HepG2 (cell line): ENCODE measurements at regions not wholly inside any gene's neighbourhood (a gene's known extent, or its start where the extent isn't known, plus 50 kb on each side); places are given as distances from the start of the nearest gene placed in this dataset.

ENCODE experiments used
- ATAC-seq: fragments of 200-7000 bp; cut with Tn5 transposase; 3 replicates; pipeline ENCODE4 v1.9.1; 2020; ENCODE audit warnings: mild to moderate bottlenecking, moderate library complexity
- BruUV-seq: library from RNA; stranded (reverse); fragments of 400-500 nt; replicated peaks from 2 replicates; lab custom pipeline; 2021; lab: Mats Ljungman, UMichigan
- CTCF ChIA-PET: fragments of 300-600 bp; formaldehyde crosslinking; extraction: SDS; loops from one replicate; lab custom pipeline; 2021; ENCODE audit warnings: low total read pairs, inconsistent platforms, low intra/inter-chr PET ratio; lab: Yijun Ruan, JAX
- POLR2A ChIA-PET: fragments of 350-600 bp; sonication (Branson Sonifier 250); formaldehyde crosslinking; loops from one replicate; lab custom pipeline; 2020; ENCODE audit warnings: antibody characterized with exemption, inconsistent platforms; lab: Yijun Ruan, JAX
- DNase-seq: peaks from one replicate; pipeline ENCODE4 v3.0.0-alpha.2; 2015; ENCODE audit warnings: low spot score
- FAIRE-seq: peaks from 3 replicates; lab custom pipeline; 2011; peaks lifted over from hg19 to GRCh38; lab: Jason Lieb, UNC
- H2AFZ ChIP-seq: one replicate; pipeline ENCODE4 v1.6.1; 2011; ENCODE audit warnings: low read length, inconsistent platforms
- H3K27ac ChIP-seq: fragments of 300-600 bp; 3 replicates; pipeline ENCODE4 v1.8.0; 2011; ENCODE audit warnings: mixed run types, mild to moderate bottlenecking, mixed read lengths, low read length, inconsistent platforms; ENCODE audit not compliant: insufficient read depth; ENCODE audit errors: extremely low read length
- H3K27me3 ChIP-seq, 2 experiments: fragments of 200-600 bp in 1 of 2; 2 replicates in 1 of 2; 3 replicates in 1 of 2; pipeline versions ENCODE4 v1.6.0 to v1.8.0; 2011; ENCODE audit warnings: low read length in 2 of 2, mild to moderate bottlenecking in 2 of 2, moderate library complexity in 2 of 2, inconsistent platforms in 1 of 2; ENCODE audit not compliant: insufficient read depth in 2 of 2, control insufficient read depth in 1 of 2
- H3K36me3 ChIP-seq, 2 experiments: fragments of 200-600 bp in 1 of 2; replicated peaks in 1 of 2; 2 replicates in 1 of 2; 3 replicates in 1 of 2; pipeline versions ENCODE4 v1.5.1 to v1.8.0; 2011; ENCODE audit warnings: low read length in 2 of 2, inconsistent platforms in 1 of 2; ENCODE audit not compliant: insufficient read depth in 2 of 2, control insufficient read depth in 1 of 2
- H3K4me1 ChIP-seq: 2 replicates; pipeline ENCODE4 v1.5.1; 2012; ENCODE audit warnings: low read length, inconsistent platforms; ENCODE audit not compliant: insufficient read depth
- H3K4me2 ChIP-seq: 2 replicates; pipeline ENCODE4 v1.6.0; 2011; ENCODE audit warnings: low read depth, low read length, inconsistent platforms
- H3K4me3 ChIP-seq, 3 experiments: fragments of 200-600 bp in 1 of 3; sonication (generic), shearing (Covaris generic) in 1 of 3; replicated peaks in 1 of 3; 2 replicates each; pipeline ENCODE4 v1.5.1; 2011 to 2016; ENCODE audit warnings: low read length in 3 of 3, inconsistent platforms in 2 of 3, low read depth in 2 of 3, mild to moderate bottlenecking in 2 of 3, control low read depth in 1 of 3, mixed read lengths in 1 of 3; ENCODE audit not compliant: insufficient read depth in 1 of 3
- H3K79me2 ChIP-seq: one replicate; pipeline ENCODE4 v1.6.1; 2011; ENCODE audit warnings: low read length, inconsistent platforms; ENCODE audit not compliant: insufficient read depth
- H3K9ac ChIP-seq: 2 replicates; pipeline ENCODE4 v1.6.0; 2011; ENCODE audit warnings: mild to moderate bottlenecking, low read depth, low read length, inconsistent platforms; ENCODE audit not compliant: insufficient read depth
- H3K9me3 ChIP-seq: 2 replicates; pipeline ENCODE4 v1.5.1; 2012; ENCODE audit warnings: mild to moderate bottlenecking, low read length
- H4K20me1 ChIP-seq: 2 replicates; pipeline ENCODE4 v1.6.0; 2011; ENCODE audit warnings: inconsistent platforms, mild to moderate bottlenecking, low read length, moderate library complexity; ENCODE audit not compliant: insufficient read depth
- BCLAF1 ChIP-seq: fragments of 450-650 bp; IDR thresholded peaks from 2 replicates; pipeline ENCODE4 v1.6.1; 2017; ENCODE audit warnings: mild to moderate bottlenecking
- CEBPB ChIP-seq: IDR thresholded peaks from 2 replicates; pipeline ENCODE4 v1.6.1; 2011; ENCODE audit warnings: low read depth, low read length, improper control_type of control experiment, borderline replicate concordance
- CREBL2 ChIP-seq: sonication (generic); formaldehyde crosslinking; IDR thresholded peaks from 2 replicates; pipeline ENCODE4 v1.8.1; 2023; ENCODE audit warnings: missing genetic modification reagents, mild to moderate bottlenecking, borderline replicate concordance
- MEF2D ChIP-seq: sonication (generic); formaldehyde crosslinking; IDR thresholded peaks from 2 replicates; pipeline ENCODE4 v1.5.1; 2020; ENCODE audit warnings: mild to moderate bottlenecking, missing genetic modification reagents
- MEIS2 ChIP-seq: sonication (generic); formaldehyde crosslinking; IDR thresholded peaks from 2 replicates; pipeline ENCODE4 v1.9.0; 2021; ENCODE audit warnings: mild to moderate bottlenecking, missing genetic modification reagents
- MTF2 ChIP-seq: sonication (generic); formaldehyde crosslinking; IDR thresholded peaks from 2 replicates; pipeline ENCODE4 v1.5.0; 2020; ENCODE audit warnings: missing genetic modification reagents, borderline replicate concordance
- RFX3 ChIP-seq: IDR thresholded peaks from 2 replicates; pipeline ENCODE4 v1.6.1; 2016; ENCODE audit warnings: missing biosample characterization, missing genetic modification reagents
- SALL1 ChIP-seq: sonication (generic); formaldehyde crosslinking; IDR thresholded peaks from 2 replicates; pipeline ENCODE4 v1.8.0; 2022; ENCODE audit warnings: mild to moderate bottlenecking, missing genetic modification reagents
- SP5 ChIP-seq: IDR thresholded peaks from 2 replicates; pipeline ENCODE4 v1.6.1; 2016; ENCODE audit warnings: low read depth, borderline replicate concordance
- ZBTB2 ChIP-seq: sonication (generic); formaldehyde crosslinking; IDR thresholded peaks from 2 replicates; pipeline ENCODE4 v1.8.0; 2022; ENCODE audit warnings: low read depth, missing genetic modification reagents
- ZFY ChIP-seq: sonication (generic); formaldehyde crosslinking; IDR thresholded peaks from 2 replicates; pipeline ENCODE4 v1.4.0; 2020; ENCODE audit warnings: missing genetic modification reagents
- ZNF138 ChIP-seq: sonication (generic); formaldehyde crosslinking; IDR thresholded peaks from 2 replicates; pipeline ENCODE4 v1.5.0; 2020; ENCODE audit warnings: mild to moderate bottlenecking, low read depth, missing genetic modification reagents
- WGBS: methylation state at CpG from one replicate; pipeline ENCODE4 v1.1.6; 2017; ENCODE audit warnings: low lambda C conversion rate; 5-methylcytosine and 5-hydroxymethylcytosine counted together
- in situ Hi-C: cut with HindIII; loops from 2 replicates; pipeline ENCODE4 v1.10.0; 2017; ENCODE audit warnings: low pct_unique_long_range_greater_than_20kb; ENCODE audit not compliant: extremely low pct_ligation_motif_present
- intact Hi-C: fragments of 100-400 bp; cut with micrococcal nuclease; formaldehyde crosslinking; loops from one replicate; pipeline ENCODE4 v1.10.0; 2022; ENCODE audit not compliant: unreplicated experiment

- no peak for TF ChIP-seq CREBL2 (CRISPR knock-in tag)
- no peak for TF ChIP-seq ZBTB2
- no peak for TF ChIP-seq ZFY
- TF ChIP-seq RFX3 = no peak
- TF ChIP-seq MTF2 = no peak
Observed at GRCh38 chr11:130781931-130782330, 134.3 kb downstream of the SNX19 start (continued).

GRCh38 chr11:130782361-130783222, 133.7 kb downstream of the SNX19 start:
- no TSS peak for BruUV-seq

More at GRCh38 chr11:130782361-130783222, 133.7 kb downstream of the SNX19 start:
- WGBS = 13% methylated on average over 13 of the region's 14 CpGs
- DNase-seq = no peak
- ATAC-seq = no peak
- Histone ChIP-seq H3K4me3 (no peak overlapping the region), H3K4me2 (no peak overlapping the region), H3K36me3 (no peaks in the 10 kb centered on the region), H3K27me3 (no peaks in the 10 kb centered on the region; a peak in 1 of 5 replicates)
- FAIRE-seq = no peak
- in situ Hi-C loops = no loop called here
- CTCF ChIA-PET = no interaction called here
- TF ChIP-seq BCLAF1 (no peak), CEBPB (no peak), MEF2D (no peak), SALL1 (CRISPR knock-in tag) (no peak), SP5 (no peak), ZNF138 (CRISPR knock-in tag) (no peak), MEIS2 (CRISPR knock-in tag) (no peak)
- TF ChIP-seq, all 625 proteins: peak for 0
- intact Hi-C loops = no loop called here
- POLR2A ChIA-PET = no interaction called here
- Histone ChIP-seq H3K9ac (no peak overlapping the region), H3K9me3 (no peaks in the 10 kb centered on the region), H3K27ac (no peak overlapping the region), H3K4me1 (no peaks in the 10 kb centered on the region), H3K79me2 (no peaks in the 10 kb centered on the region), H2AFZ (no peak overlapping the region), H4K20me1 (no peaks in the 10 kb centered on the region)
